ENCODE measurements at regions not wholly inside any gene's neighbourhood (a gene's known extent, or its start where the extent isn't known, plus 50 kb on each side); places are given as distances from the start of the nearest gene placed in this dataset.

DNA sequence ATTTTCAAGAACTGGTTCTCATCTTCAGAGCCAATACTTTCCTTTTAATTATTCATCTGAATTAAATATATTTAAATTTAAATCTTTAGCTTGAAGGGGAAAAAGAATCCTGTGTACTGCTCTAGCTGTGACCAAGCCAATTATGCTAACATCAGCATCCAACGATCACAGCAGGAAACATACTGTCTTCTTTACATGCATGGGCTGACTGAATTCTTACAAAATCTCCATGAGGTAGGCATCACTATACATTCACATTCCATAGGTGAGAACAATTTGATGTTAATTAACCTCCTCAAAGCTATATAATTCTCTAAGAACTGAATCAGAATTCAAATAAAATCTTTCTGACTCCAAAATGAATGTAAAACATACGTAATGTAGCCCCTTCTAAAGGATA, 118.8 kb upstream of the MAP2 start:
- TF ChIP-seq, protein P1, sequence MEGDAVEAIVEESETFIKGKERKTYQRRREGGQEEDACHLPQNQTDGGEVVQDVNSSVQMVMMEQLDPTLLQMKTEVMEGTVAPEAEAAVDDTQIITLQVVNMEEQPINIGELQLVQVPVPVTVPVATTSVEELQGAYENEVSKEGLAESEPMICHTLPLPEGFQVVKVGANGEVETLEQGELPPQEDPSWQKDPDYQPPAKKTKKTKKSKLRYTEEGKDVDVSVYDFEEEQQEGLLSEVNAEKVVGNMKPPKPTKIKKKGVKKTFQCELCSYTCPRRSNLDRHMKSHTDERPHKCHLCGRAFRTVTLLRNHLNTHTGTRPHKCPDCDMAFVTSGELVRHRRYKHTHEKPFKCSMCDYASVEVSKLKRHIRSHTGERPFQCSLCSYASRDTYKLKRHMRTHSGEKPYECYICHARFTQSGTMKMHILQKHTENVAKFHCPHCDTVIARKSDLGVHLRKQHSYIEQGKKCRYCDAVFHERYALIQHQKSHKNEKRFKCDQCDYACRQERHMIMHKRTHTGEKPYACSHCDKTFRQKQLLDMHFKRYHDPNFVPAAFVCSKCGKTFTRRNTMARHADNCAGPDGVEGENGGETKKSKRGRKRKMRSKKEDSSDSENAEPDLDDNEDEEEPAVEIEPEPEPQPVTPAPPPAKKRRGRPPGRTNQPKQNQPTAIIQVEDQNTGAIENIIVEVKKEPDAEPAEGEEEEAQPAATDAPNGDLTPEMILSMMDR (IDR thresholded peaks at IDR 0.05; ENCODE audit: poor library complexity): no peak
- TF ChIP-seq EZH2 (IDR thresholded peaks at IDR 0.05; ENCODE audit: borderline replicate concordance) (no peak), EZH2phosphoT487 (IDR thresholded peaks at IDR 0.05; ENCODE audit: low read depth, severe bottlenecking, unreplicated experiment) (no peak)
